Hepatocyte (in vitro differentiated cells): ENCODE measurements at regions not wholly inside any gene's neighbourhood (a gene's known extent, or its start where the extent isn't known, plus 50 kb on each side); places are given as distances from the start of the nearest gene placed in this dataset.

Experiments used
- CTCF ChIP-seq: fragments of 200-600 bp; sonication (generic); IDR thresholded peaks from 2 replicates; pipeline ENCODE4 v1.5.1; 2016; ENCODE audit warnings: antibody characterized with exemption, mild to moderate bottlenecking; ENCODE audit not compliant: poor library complexity
- EZH2 ChIP-seq: fragments of 200-600 bp; sonication (generic); IDR thresholded peaks from 2 replicates; pipeline ENCODE4 v1.6.1; 2016; ENCODE audit warnings: antibody characterized with exemption, mild to moderate bottlenecking, borderline replicate concordance
- EZH2phosphoT487 ChIP-seq: fragments of 200-600 bp; sonication (generic); IDR thresholded peaks from one replicate; pipeline ENCODE4 v1.6.1; 2018; ENCODE audit warnings: antibody characterized with exemption, mild to moderate bottlenecking, low read depth, moderate library complexity; ENCODE audit not compliant: unreplicated experiment, severe bottlenecking

- no peak for TF ChIP-seq CTCF
- TF ChIP-seq EZH2, result no peak
- TF ChIP-seq EZH2phosphoT487, result no peak
Measured at GRCh38 chr6:99152347-99152643, 197.2 kb downstream of the FAXC start.
